ENCODE measurements at regions not wholly inside any gene's neighbourhood (a gene's known extent, or its start where the extent isn't known, plus 50 kb on each side); places are given as distances from the start of the nearest gene placed in this dataset.
A peak's percentile ranks its signal among the peaks of the same experiment; 100 is the strongest.

GRCh38 chr3:189529889-189530471, 101.2 kb upstream of the TP63 start:
- Histone ChIP-seq H3K4me1 (ENCODE audit: control insufficient read depth, extremely low read depth, insufficient read depth, low read length) (no peaks in the 10 kb centered on the region), H3K27ac (ENCODE audit: insufficient read depth, low read length) (no peak overlapping the region), H3K9me3 (ENCODE audit: control insufficient read depth, insufficient read depth, low read depth, low read length) (no peaks in the 10 kb centered on the region), H3K9ac (ENCODE audit: insufficient read depth, low read length) (no peak overlapping the region), H3K27me3 (ENCODE audit: control insufficient read depth, insufficient read depth, low read length) (no peaks in the 10 kb centered on the region), H3K36me3 (ENCODE audit: control insufficient read depth, insufficient read depth, low read length) (no peaks in the 10 kb centered on the region), H3K79me2 (ENCODE audit: control insufficient read depth, insufficient read depth, low read length) (no peaks in the 10 kb centered on the region), H4K20me1 (ENCODE audit: control insufficient read depth, extremely low read depth, insufficient read depth, low read length) (no peaks in the 10 kb centered on the region), H3K4me3 (replicated peaks in 1 of 4; ENCODE audit: control extremely low read depth in 1 of 4, insufficient read depth in 1 of 4, low read depth in 3 of 4, low read length in 4 of 4) (no peak overlapping the region), H2AFZ (ENCODE audit: low read length) (no peak overlapping the region), H3K4me2 (ENCODE audit: extremely low read depth, insufficient read depth, low read length) (no peak overlapping the region)
- TF ChIP-seq EZH2 (IDR thresholded peaks at IDR 0.05; ENCODE audit: low read length, missing control alignments) (no peak), CTCF (conservative IDR thresholded peaks at IDR 0.05 in 1 of 2, IDR thresholded peaks at IDR 0.05 in 1 of 2; ENCODE audit: low read depth in 1 of 2, low read length in 2 of 2) (no peak)
- no peak for DNase-seq (ENCODE audit: low read depth in 2 of 2)

- Histone ChIP-seq H3K9ac (ENCODE audit: insufficient read depth, low read length) (no peak overlapping the region), H2AFZ (ENCODE audit: low read length) (no peak overlapping the region), H3K36me3 (ENCODE audit: control insufficient read depth, insufficient read depth, low read length) (no peaks in the 10 kb centered on the region), H3K27me3 (ENCODE audit: control insufficient read depth, insufficient read depth, low read length) (no peaks in the 10 kb centered on the region), H3K27ac (ENCODE audit: insufficient read depth, low read length) (no peak overlapping the region), H3K9me3 (ENCODE audit: control insufficient read depth, insufficient read depth, low read depth, low read length) (no peaks in the 10 kb centered on the region), H3K4me2 (ENCODE audit: extremely low read depth, insufficient read depth, low read length) (no peak overlapping the region), H3K4me3 (replicated peaks in 1 of 4; ENCODE audit: control extremely low read depth in 1 of 4, insufficient read depth in 1 of 4, low read depth in 3 of 4, low read length in 4 of 4) (no peak overlapping the region), H3K4me1 (ENCODE audit: control insufficient read depth, extremely low read depth, insufficient read depth, low read length) (no peaks in the 10 kb centered on the region), H3K79me2 (ENCODE audit: control insufficient read depth, insufficient read depth, low read length) (no peaks in the 10 kb centered on the region), H4K20me1 (ENCODE audit: control insufficient read depth, extremely low read depth, insufficient read depth, low read length) (no peaks in the 10 kb centered on the region)
- TF ChIP-seq CTCF (conservative IDR thresholded peaks at IDR 0.05 in 1 of 2, IDR thresholded peaks at IDR 0.05 in 1 of 2; ENCODE audit: low read depth in 1 of 2, low read length in 2 of 2) = no peak
- TF ChIP-seq EZH2 (IDR thresholded peaks at IDR 0.05; ENCODE audit: low read length, missing control alignments) = no peak
- DNase-seq (ENCODE audit: low read depth in 2 of 2) = peak in 1 of 2 donors; percentile 96
Observed at GRCh38 chr3:189530822-189531221, 100.4 kb upstream of the TP63 start.

- Histone ChIP-seq H3K27ac (ENCODE audit: insufficient read depth, low read length) (no peak overlapping the region), H4K20me1 (ENCODE audit: control insufficient read depth, extremely low read depth, insufficient read depth, low read length) (no peaks in the 10 kb centered on the region), H3K9me3 (ENCODE audit: control insufficient read depth, insufficient read depth, low read depth, low read length) (no peaks in the 10 kb centered on the region), H3K4me3 (replicated peaks in 1 of 4; ENCODE audit: control extremely low read depth in 1 of 4, insufficient read depth in 1 of 4, low read depth in 3 of 4, low read length in 4 of 4) (no peak overlapping the region), H3K4me1 (ENCODE audit: control insufficient read depth, extremely low read depth, insufficient read depth, low read length) (no peaks in the 10 kb centered on the region), H2AFZ (ENCODE audit: low read length) (no peak overlapping the region), H3K79me2 (ENCODE audit: control insufficient read depth, insufficient read depth, low read length) (no peaks in the 10 kb centered on the region), H3K36me3 (ENCODE audit: control insufficient read depth, insufficient read depth, low read length) (no peaks in the 10 kb centered on the region), H3K27me3 (ENCODE audit: control insufficient read depth, insufficient read depth, low read length) (no peaks in the 10 kb centered on the region), H3K9ac (ENCODE audit: insufficient read depth, low read length) (no peak overlapping the region), H3K4me2 (ENCODE audit: extremely low read depth, insufficient read depth, low read length) (no peak overlapping the region)
- peak in 1 of 2 donors; percentile 23 for DNase-seq (ENCODE audit: low read depth in 2 of 2)
- TF ChIP-seq CTCF (conservative IDR thresholded peaks at IDR 0.05 in 1 of 2, IDR thresholded peaks at IDR 0.05 in 1 of 2; ENCODE audit: low read depth in 1 of 2, low read length in 2 of 2) (no peak), EZH2 (IDR thresholded peaks at IDR 0.05; ENCODE audit: low read length, missing control alignments) (no peak)
Observed at GRCh38 chr3:189531271-189531670, 99.9 kb upstream of the TP63 start.
